HG02588 (cell line): ENCODE measurements at regions not wholly inside any gene's neighbourhood (a gene's known extent, or its start where the extent isn't known, plus 50 kb on each side); places are given as distances from the start of the nearest gene placed in this dataset.

ENCODE experiments used
- ATAC-seq: cut with Tn5 transposase; IDR thresholded peaks from one replicate; pipeline ENCODE4 v1.9.1; 2021; ENCODE audit warnings: mild to moderate bottlenecking, moderate library complexity; ENCODE audit not compliant: unreplicated experiment

DNA sequence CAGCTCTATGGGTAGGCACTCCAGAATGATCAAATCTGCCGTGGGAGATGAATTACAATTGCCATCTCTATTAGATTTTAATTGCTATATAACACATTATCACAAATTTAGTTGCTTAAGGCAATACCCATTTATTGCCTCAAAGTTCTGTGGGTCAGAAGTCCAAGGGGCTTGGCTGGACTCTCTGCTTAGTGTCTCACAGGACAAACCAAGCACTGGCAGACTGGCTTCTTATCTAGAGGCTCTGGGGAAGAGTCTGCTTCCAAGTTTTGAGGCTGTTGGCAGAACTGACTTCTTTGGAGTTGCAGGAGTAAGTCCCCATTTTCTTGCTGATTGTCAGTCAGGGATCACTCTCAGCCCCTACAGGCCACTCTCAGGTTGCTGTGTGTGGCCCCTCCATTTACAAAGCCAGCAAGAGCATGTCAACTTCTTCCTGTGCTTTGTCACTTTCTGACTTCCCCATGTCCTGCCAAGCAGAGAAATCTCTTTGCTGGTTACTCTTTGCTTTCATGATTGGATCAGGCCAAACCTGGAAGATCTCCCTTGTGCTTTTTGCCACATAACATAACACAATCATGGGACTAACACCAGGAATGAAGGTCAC, 93.5 kb upstream of the PRICKLE2 start:
- no peak for ATAC-seq

- no peak for ATAC-seq
Measured at GRCh38 chr3:64318001-64318400, 92.7 kb upstream of the PRICKLE2 start.

DNA sequence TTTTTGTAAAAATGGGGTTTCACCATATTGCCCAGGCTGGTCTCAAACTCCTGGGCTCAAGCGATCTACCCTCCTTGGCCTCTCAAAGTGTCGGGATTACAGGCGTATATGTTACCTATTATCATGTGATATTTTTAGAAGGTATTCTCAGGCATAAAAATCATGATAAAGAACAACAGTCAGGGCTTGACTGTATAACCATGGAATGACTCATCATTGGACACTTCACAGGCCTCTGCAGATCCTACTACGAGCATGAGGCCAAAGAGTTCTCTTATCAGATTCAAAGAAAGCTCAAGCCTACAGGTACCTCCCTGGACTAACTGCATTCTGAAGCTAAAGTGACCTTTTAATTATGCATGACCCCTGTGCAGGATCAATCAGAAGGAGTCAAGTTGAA, 91.7 kb upstream of the PRICKLE2 start:
- no peak for ATAC-seq

- ATAC-seq, result no peak
Measured at GRCh38 chr3:64311424-64312061, 86.3 kb upstream of the PRICKLE2 start.

DNA sequence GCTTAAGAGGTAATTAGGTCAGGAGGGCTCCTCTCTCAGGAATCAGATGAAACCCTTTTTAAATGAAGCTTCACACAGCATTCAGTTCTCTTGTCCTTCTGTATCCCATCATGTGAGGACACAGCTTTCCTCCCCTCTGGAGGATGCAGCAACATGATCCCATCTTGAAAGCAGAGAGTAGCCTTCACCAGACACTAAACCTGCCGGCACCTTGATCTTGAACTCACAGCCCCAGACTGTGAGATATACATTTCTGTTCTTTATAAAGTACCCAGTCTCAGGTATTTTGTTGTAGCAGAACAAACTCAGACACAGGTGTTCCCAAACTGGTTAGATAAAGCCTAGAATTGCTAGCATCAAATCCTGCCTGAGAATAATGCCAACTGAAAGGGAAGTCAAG, 83.7 kb upstream of the PRICKLE2 start:
- ATAC-seq, result no peak

DNA sequence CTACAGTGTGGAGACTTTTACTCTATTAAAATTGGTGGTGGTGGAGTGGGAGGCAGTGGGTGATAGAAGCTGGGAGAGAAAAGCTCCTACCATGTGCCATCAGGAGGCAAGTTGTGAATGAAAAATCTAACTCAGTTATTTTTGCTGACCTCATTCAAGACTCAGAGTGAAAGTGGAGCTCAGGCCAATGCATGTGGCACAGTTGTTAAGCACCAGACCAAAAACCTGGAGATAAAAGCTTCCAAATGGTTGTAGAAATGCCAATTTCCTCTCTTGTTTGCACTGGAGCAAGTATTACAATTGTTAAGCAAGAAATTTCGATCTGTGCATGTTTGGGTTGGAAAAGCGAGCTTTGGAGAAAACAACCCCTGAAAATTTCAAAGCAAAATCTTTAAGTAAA, 81.5 kb upstream of the PRICKLE2 start:
- no peak for ATAC-seq

DNA sequence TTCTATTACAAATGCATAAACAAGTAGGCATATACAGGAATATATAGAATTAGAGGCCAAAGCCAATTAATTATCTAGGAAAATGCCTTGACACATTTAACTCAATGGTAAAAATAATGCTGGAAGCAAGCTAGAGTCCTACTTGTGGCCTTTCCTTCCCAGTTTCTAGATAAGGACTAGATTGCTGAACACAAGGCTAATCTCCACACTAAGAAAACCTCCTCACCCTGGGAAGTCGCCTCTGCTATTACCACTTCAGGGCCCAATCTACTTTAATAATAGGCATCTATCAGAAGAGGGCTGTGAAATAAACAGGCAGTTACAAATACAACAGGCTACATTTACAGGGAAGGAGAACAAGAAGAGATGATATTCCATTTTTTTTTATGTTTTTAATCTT, 80.5 kb upstream of the PRICKLE2 start:
- ATAC-seq, result no peak

GRCh38 chr3:64304828-64305410, 79.7 kb upstream of the PRICKLE2 start:
- ATAC-seq, result no peak

DNA sequence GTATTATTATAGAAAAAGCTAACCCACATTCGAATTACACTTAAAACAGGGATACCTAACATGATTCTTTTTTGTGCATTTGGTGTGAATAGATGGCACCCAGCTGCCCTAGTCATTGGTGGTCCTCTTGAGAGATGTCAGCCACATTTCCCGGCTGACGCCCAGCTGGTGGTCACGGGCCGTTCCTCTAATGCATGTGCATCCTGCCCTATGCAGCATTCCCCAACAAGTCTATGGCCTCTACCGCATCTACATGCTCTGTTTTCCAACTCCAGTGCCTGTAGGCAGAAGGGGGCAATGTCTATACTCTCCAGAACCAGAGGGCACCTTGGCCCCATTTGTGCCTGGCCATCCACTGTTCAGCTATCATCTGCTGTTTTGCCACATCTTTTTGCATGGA, 78.6 kb upstream of the PRICKLE2 start:
- ATAC-seq, result no peak

- ATAC-seq, result no peak
Measured at GRCh38 chr3:64303401-64303800, 78.1 kb upstream of the PRICKLE2 start.

- ATAC-seq, result no peak
Measured at GRCh38 chr3:64301476-64301875, 76.2 kb upstream of the PRICKLE2 start.

- ATAC-seq, result no peak
Measured at GRCh38 chr3:64300790-64301423, 75.6 kb upstream of the PRICKLE2 start.

DNA sequence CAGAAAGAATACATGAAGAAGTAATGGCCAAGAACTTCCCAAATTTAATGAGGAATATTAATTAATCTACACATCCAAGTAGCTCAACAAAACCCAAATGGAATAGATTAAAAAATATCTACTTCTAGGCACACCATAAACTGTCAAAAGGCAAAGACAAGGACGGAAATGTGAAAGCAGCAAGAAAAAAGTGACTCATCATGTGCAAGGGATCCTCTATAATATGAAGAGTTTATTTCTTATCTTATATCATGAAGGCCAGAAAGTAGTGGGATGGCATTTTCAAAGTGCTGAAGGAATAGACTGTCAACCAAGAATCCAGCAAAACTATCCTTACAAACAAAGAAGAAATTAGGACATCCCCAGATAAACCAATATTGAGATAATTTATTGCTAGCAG, 73.9 kb upstream of the PRICKLE2 start:
- no peak for ATAC-seq

DNA sequence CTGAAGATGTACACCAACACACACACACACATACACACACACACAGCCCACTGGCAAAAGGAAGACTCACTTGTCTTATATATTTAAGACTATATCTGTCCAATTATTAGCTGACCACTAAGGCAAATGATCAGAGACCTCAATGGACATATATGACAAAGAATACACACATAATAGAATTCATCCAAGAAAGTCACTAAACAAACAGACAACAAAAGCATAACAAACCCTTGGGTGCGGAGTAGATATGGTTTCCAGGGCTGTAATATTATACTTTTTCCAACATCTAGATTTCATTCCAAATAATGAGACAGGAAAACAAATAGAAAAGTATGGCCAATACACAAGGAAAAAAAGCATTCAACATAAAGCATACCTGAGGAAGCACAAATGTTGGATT, 72.3 kb upstream of the PRICKLE2 start:
- no peak for ATAC-seq

- ATAC-seq, result no peak
Measured at GRCh38 chr3:64295594-64295993, 70.3 kb upstream of the PRICKLE2 start.

DNA sequence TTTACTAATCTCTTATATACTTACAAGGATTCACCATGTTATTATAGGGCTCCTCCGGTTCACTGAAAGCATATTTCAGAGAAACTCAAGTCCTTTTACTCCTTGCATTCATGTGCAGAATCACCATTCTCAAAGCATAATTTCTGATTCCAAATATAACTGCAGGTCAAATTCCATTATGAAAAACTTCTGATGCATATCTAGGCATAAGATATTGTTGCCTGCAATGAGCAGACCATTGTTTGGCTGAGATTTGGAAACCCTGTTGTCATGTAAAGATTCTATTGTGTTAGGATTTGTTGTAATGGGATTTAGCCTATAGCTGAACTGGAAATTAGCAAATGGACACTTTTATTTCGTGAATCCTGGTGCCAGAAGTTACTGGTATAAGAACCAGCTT, 69.5 kb upstream of the PRICKLE2 start:
- no peak for ATAC-seq

GRCh38 chr3:64293121-64293520, 67.9 kb upstream of the PRICKLE2 start:
- no peak for ATAC-seq

- no peak for ATAC-seq
Measured at GRCh38 chr3:64291956-64292355, 66.7 kb upstream of the PRICKLE2 start.

- ATAC-seq, result no peak
Measured at GRCh38 chr3:64291345-64291744, 66.1 kb upstream of the PRICKLE2 start.

- ATAC-seq, result no peak
Measured at GRCh38 chr3:64290864-64291263, 65.6 kb upstream of the PRICKLE2 start.

DNA sequence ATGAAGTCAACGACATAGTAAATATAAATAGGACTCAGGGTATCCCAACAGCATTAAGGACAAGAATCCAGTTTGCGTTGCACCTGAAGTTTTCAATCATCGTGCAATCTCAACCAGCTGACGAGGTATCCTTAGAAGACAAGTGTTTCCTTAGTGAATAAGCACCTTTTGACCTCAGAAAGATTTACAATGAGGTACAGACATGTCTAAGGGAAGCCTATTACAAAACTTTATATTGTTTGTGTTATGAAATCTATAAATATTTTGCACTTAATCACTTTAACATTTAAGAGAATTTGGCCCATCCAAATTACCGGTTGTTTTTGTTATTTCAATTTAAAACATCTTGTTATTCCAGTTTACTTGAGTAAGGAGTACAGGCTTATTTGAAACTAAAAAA, 64.9 kb upstream of the PRICKLE2 start:
- no peak for ATAC-seq

GRCh38 chr3:64289622-64290021, 64.4 kb upstream of the PRICKLE2 start:
- ATAC-seq, result no peak
